OCI-LY3 (cell line): ENCODE measurements at regions not wholly inside any gene's neighbourhood (a gene's known extent, or its start where the extent isn't known, plus 50 kb on each side); places are given as distances from the start of the nearest gene placed in this dataset.

Experiments used
- H2AFZ ChIP-seq: fragments of 200-600, 300-600 bp; shearing (Covaris generic); 2 replicates; pipeline ENCODE4 v1.6.0; 2014; ENCODE audit warnings: antibody characterized with exemption, low read depth, low read length
- H3K27ac ChIP-seq: fragments of 200-600, 300-600 bp; sonication (generic); 2 replicates; pipeline ENCODE4 v1.5.1; 2014; ENCODE audit warnings: mild to moderate bottlenecking, low read length, moderate library complexity, mixed read lengths
- H3K27me3 ChIP-seq: fragments of 200-600, 300-600 bp; sonication (generic); 2 replicates; pipeline ENCODE4 v1.6.1; 2014; ENCODE audit warnings: low read depth, low read length, mixed read lengths
- H3K36me3 ChIP-seq: fragments of 200-600, 300-600 bp; sonication (generic); replicated peaks from 2 replicates; pipeline ENCODE3; 2014; ENCODE audit warnings: low read depth, low read length, mixed read lengths
- H3K4me1 ChIP-seq: fragments of 300-600, 200-600 bp; sonication (generic); 2 replicates; pipeline ENCODE4 v1.6.1; 2014; ENCODE audit warnings: low read length, mixed read lengths
- H3K4me2 ChIP-seq: fragments of 200-600, 300-600 bp; sonication (generic); 2 replicates; pipeline ENCODE4 v1.6.1; 2014; ENCODE audit warnings: low read length, mixed read lengths
- H3K4me3 ChIP-seq: fragments of 300-600, 200-600 bp; sonication (generic); 2 replicates; pipeline ENCODE4 v1.5.1; 2014; ENCODE audit warnings: antibody characterized with exemption, mild to moderate bottlenecking, low read length, moderate library complexity
- H3K79me2 ChIP-seq: fragments of 300-600, 200-600 bp; shearing (Covaris generic); 2 replicates; pipeline ENCODE4 v1.6.1; 2014; ENCODE audit warnings: mild to moderate bottlenecking, low read length, mixed read lengths
- H3K9ac ChIP-seq: fragments of 300-600, 200-600 bp; shearing (Covaris generic); 2 replicates; pipeline ENCODE4 v1.6.0; 2014; ENCODE audit warnings: mild to moderate bottlenecking, low read length, moderate library complexity
- H3K9me3 ChIP-seq: fragments of 200-600, 300-600 bp; shearing (Covaris generic); 2 replicates; pipeline ENCODE4 v1.6.1; 2014; ENCODE audit warnings: low read length, mixed read lengths; ENCODE audit not compliant: insufficient read depth
- H4K20me1 ChIP-seq: fragments of 200-600, 300-600 bp; sonication (generic); 2 replicates; pipeline ENCODE4 v1.6.1; 2016; ENCODE audit warnings: low read length, mixed read lengths; ENCODE audit not compliant: insufficient read depth
- EZH2phosphoT487 ChIP-seq: fragments of 200-600 bp; shearing (Covaris generic); IDR thresholded peaks from 2 replicates; pipeline ENCODE4 v1.6.1; 2018; ENCODE audit warnings: antibody characterized with exemption, mixed run types, low read depth
- TF ChIP-seq, protein P1 (sequence below): fragments of 200-600, 300-600 bp; sonication (generic); IDR thresholded peaks from 2 replicates; pipeline ENCODE4 v1.5.1; 2014; ENCODE audit warnings: antibody characterized with exemption, low read length, low read depth

DNA sequence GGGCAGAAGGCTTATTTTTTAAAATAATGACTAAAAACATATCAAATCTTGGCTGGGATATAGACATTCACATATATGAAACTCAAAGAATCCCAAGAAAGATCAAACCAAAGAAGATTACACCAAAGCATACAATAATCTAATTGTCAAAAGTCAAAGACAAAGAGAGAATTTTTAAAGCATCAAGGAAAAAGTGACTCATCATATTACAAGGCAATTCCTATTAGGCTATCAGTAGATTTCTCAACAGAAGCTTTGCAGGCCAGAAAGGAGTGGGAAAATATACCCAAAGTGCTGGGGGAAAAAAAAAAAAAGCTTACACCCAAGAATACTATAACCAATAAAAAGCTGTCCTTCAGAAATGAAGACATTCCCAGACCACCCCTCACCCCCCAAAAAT is 375.6 kb downstream of the BRINP2 start:
- no peak overlapping the region for H3K4me2 ChIP-seq
- H4K20me1 ChIP-seq = no peaks in the 10 kb centered on the region
- no peak overlapping the region for H3K9ac ChIP-seq
- no peak overlapping the region for H2AFZ ChIP-seq
- no peak overlapping the region for H3K4me3 ChIP-seq
- peaks cover 5% of the 10 kb centered on the region; the same call in 1 of the 2 replicates for H3K4me1 ChIP-seq
- TF ChIP-seq, protein P1, sequence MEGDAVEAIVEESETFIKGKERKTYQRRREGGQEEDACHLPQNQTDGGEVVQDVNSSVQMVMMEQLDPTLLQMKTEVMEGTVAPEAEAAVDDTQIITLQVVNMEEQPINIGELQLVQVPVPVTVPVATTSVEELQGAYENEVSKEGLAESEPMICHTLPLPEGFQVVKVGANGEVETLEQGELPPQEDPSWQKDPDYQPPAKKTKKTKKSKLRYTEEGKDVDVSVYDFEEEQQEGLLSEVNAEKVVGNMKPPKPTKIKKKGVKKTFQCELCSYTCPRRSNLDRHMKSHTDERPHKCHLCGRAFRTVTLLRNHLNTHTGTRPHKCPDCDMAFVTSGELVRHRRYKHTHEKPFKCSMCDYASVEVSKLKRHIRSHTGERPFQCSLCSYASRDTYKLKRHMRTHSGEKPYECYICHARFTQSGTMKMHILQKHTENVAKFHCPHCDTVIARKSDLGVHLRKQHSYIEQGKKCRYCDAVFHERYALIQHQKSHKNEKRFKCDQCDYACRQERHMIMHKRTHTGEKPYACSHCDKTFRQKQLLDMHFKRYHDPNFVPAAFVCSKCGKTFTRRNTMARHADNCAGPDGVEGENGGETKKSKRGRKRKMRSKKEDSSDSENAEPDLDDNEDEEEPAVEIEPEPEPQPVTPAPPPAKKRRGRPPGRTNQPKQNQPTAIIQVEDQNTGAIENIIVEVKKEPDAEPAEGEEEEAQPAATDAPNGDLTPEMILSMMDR = no peak
- no peak for TF ChIP-seq EZH2phosphoT487
- H3K36me3 ChIP-seq = no peaks in the 10 kb centered on the region
- no peaks in the 10 kb centered on the region for H3K9me3 ChIP-seq
- H3K79me2 ChIP-seq = no peaks in the 10 kb centered on the region
- no peak overlapping the region for H3K27ac ChIP-seq
- H3K27me3 ChIP-seq = 0 out of 2 replicates have a peak, but pooled peaks cover under 1% of the 10 kb centered on the region

DNA sequence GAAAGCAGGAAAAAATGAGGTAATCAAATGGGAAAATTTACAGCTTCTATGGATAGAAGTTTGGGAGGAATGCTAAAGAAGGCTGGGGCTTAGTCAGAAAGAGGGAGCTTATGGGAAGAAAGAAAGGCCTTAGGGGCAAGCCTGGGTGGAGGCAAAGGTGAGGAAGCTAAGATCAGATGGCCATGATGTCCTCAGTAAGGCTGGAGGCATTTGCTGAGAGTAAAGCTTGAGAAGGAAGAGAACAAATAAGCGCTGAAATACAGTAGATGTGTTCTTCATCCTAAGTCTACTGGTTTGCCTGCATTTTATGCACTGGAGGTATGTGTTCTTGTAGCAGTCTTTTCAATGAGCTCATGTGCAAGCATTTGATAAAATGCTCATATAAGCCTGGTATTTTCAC is 355.4 kb downstream of the BRINP2 start:
- no peaks in the 10 kb centered on the region for H3K36me3 ChIP-seq
- no peak overlapping the region for H3K27ac ChIP-seq
- no peaks in the 10 kb centered on the region for H3K9me3 ChIP-seq
- H2AFZ ChIP-seq = no peak overlapping the region
- H3K79me2 ChIP-seq = no peaks in the 10 kb centered on the region
- TF ChIP-seq, protein P1 = no peak
- no peak for TF ChIP-seq EZH2phosphoT487
- no peak overlapping the region for H3K4me2 ChIP-seq
- no peak overlapping the region for H3K9ac ChIP-seq
- H3K27me3 ChIP-seq = peaks cover 21% of the 10 kb centered on the region; the same call in 1 of the 2 replicates
- H3K4me1 ChIP-seq = no peaks in the 10 kb centered on the region
- no peaks in the 10 kb centered on the region for H4K20me1 ChIP-seq
- no peak overlapping the region for H3K4me3 ChIP-seq

DNA sequence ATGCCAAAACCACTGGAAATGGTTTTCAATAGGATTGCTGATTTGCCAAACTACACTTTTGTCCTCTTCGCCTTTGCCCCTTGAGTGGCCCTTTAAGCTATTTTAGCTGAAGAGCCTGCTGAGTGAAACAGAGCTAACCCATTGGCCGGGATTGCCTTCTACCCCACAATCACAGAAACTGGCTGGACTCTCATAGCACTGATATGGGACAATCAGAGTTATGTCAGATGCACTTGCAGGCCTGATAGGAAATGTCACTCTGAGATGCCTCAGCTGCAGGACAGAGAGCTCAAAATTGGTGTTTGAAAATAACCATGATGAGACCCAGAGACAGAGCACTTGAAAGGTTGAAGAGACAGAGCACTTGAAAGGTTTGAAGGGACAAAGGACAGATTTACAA is 354.4 kb downstream of the BRINP2 start:
- no peaks in the 10 kb centered on the region for H3K79me2 ChIP-seq
- H3K9ac ChIP-seq = no peak overlapping the region
- no peak overlapping the region for H3K4me2 ChIP-seq
- H2AFZ ChIP-seq = no peak overlapping the region
- TF ChIP-seq, protein P1 = no peak
- TF ChIP-seq EZH2phosphoT487 = no peak
- H3K36me3 ChIP-seq = no peaks in the 10 kb centered on the region
- no peak overlapping the region for H3K27ac ChIP-seq
- H3K9me3 ChIP-seq = no peaks in the 10 kb centered on the region
- H3K27me3 ChIP-seq = peaks cover 21% of the 10 kb centered on the region; the same call in 1 of the 2 replicates
- H3K4me3 ChIP-seq = no peak overlapping the region
- H4K20me1 ChIP-seq = no peaks in the 10 kb centered on the region
- H3K4me1 ChIP-seq = no peaks in the 10 kb centered on the region

DNA sequence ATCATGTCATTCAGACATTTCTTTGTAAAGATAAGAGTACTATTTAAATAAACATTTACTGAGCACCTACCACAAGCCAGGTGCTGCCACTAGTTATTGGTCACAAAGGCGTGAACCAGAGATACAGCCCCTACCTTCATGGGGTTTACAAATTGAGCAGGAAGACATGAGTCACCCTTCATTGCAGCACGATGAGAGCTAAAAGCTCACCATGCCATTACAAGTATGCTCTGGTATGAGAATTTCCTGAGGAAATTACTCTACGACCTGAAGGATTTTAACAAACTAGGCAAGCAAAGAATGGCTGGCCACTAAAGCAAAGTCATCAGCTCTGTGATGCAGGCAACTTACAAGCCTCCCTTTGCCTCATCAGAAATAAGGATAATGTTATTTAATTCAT is 346.8 kb downstream of the BRINP2 start:
- Histone ChIP-seq H3K9me3 (no peaks in the 10 kb centered on the region), H3K36me3 (no peaks in the 10 kb centered on the region), H2AFZ (no peak overlapping the region), H3K4me1 (no peaks in the 10 kb centered on the region), H4K20me1 (no peaks in the 10 kb centered on the region), H3K4me3 (no peak overlapping the region), H3K4me2 (no peak overlapping the region), H3K79me2 (no peaks in the 10 kb centered on the region), H3K27me3 (peaks cover 13% of the 10 kb centered on the region; the same call in 1 of the 2 replicates), H3K27ac (no peak overlapping the region), H3K9ac (no peak overlapping the region)
- no peak for TF ChIP-seq EZH2phosphoT487
- TF ChIP-seq, protein P1 = no peak
